AG04450 (cell line): ENCODE measurements at regions not wholly inside any gene's neighbourhood (a gene's known extent, or its start where the extent isn't known, plus 50 kb on each side); places are given as distances from the start of the nearest gene placed in this dataset.

Experiments
- CTCF ChIA-PET: fragments of 300-600, 350-600 bp; formaldehyde crosslinking; extraction: SDS; loops from one replicate; lab custom pipeline; 2022; ENCODE audit warnings: antibody characterized with exemption, inconsistent platforms; lab: Charles Lee
- POLR2A ChIA-PET: fragments of 350-600 bp; formaldehyde crosslinking; extraction: SDS; loops from one replicate; lab custom pipeline; 2021; ENCODE audit warnings: antibody characterized with exemption, inconsistent platforms; lab: Yijun Ruan, JAX
- DNase-seq: peaks from one replicate; pipeline ENCODE4 v3.0.0-alpha.2; 2011; ENCODE audit warnings: low read depth, low spot score
- H3K27ac ChIP-seq: one replicate; pipeline ENCODE4 v1.5.1; 2012; ENCODE audit warnings: low read depth, low read length, control low read depth
- H3K27me3 ChIP-seq: one replicate; pipeline ENCODE4 v1.6.0; 2012; ENCODE audit warnings: low read length; ENCODE audit not compliant: control insufficient read depth, insufficient read depth
- H3K4me3 ChIP-seq: 2 replicates; pipeline ENCODE4 v1.5.1; 2011; ENCODE audit warnings: mild to moderate bottlenecking, low read depth, low read length, control low read depth
- H3K9me3 ChIP-seq: 2 replicates; pipeline ENCODE4 v1.5.1; 2012; ENCODE audit warnings: low read length; ENCODE audit not compliant: control insufficient read depth, insufficient read depth
- CTCF ChIP-seq: IDR thresholded peaks from 2 replicates; pipeline ENCODE4 v1.5.1; 2011; ENCODE audit warnings: low read depth, low read length, control low read depth, inconsistent platforms

- Histone ChIP-seq H3K27ac (no peak overlapping the region), H3K27me3 (no peaks in the 10 kb centered on the region), H3K9me3 (no peaks in the 10 kb centered on the region), H3K4me3 (peak overlapping the region; percentile 17; the same call in 1 of the 2 replicates)
- TF ChIP-seq CTCF = no peak
- POLR2A ChIA-PET = interaction anchor here (0.6 to 1.0 kb wide), 3 partner anchors 145 to 267 kb away, joined by 3 to 4 read pairs (median 3); partner anchors contain the start of gene KLF6
- CTCF ChIA-PET = interaction anchor here (0.7 kb wide), 1 partner anchor 317 kb away, joined by 5 read pairs; no protein-coding TSS in a partner anchor
- no peak for DNase-seq
Measured at GRCh38 chr10:4051641-4052151, 266.7 kb upstream of the KLF6 start.

GRCh38 chr10:4051011-4051640, 266.1 kb upstream of the KLF6 start:
- no peaks in the 10 kb centered on the region for H3K27me3 ChIP-seq
- ChIA-PET POLR2A (interaction anchor here (0.9 to 1.0 kb wide), 2 partner anchors 144 to 266 kb away, joined by 3 read pairs; partner anchors contain the start of gene KLF6), CTCF (interaction anchor here (0.7 kb wide), 1 partner anchor 316 kb away, joined by 5 read pairs; no protein-coding TSS in a partner anchor)
- TF ChIP-seq CTCF = no peak
- H3K4me3 ChIP-seq = peak overlapping the region; percentile 17
- no peaks in the 10 kb centered on the region for H3K9me3 ChIP-seq
- H3K27ac ChIP-seq = no peak overlapping the region
- DNase-seq = no peak

- H3K4me3 ChIP-seq = no peak overlapping the region
- CTCF ChIA-PET = no interaction called here
- no peak for DNase-seq
- TF ChIP-seq CTCF = no peak
- H3K27ac ChIP-seq = no peak overlapping the region
- no peaks in the 10 kb centered on the region for H3K9me3 ChIP-seq
- no peaks in the 10 kb centered on the region for H3K27me3 ChIP-seq
- POLR2A ChIA-PET = no interaction called here
Measured at GRCh38 chr10:4050061-4050460, 265.1 kb upstream of the KLF6 start.

GRCh38 chr10:4049348-4049747, 264.3 kb upstream of the KLF6 start:
- no peak for TF ChIP-seq CTCF

GRCh38 chr10:4048236-4048864, 263.3 kb upstream of the KLF6 start:
- ChIA-PET CTCF (no interaction called here), POLR2A (no interaction called here)

More at GRCh38 chr10:4049348-4049747, 264.3 kb upstream of the KLF6 start:
- Histone ChIP-seq H3K27me3 (no peaks in the 10 kb centered on the region), H3K4me3 (no peak overlapping the region), H3K27ac (no peak overlapping the region), H3K9me3 (no peaks in the 10 kb centered on the region)
- CTCF ChIA-PET = interaction anchor here (1.0 kb wide), 1 partner anchor 13 kb away, joined by 3 read pairs; no protein-coding TSS in a partner anchor
- POLR2A ChIA-PET = no interaction called here
- DNase-seq = no peak

More at GRCh38 chr10:4048236-4048864, 263.3 kb upstream of the KLF6 start:
- no peak overlapping the region for H3K4me3 ChIP-seq
- no peak for DNase-seq
- no peaks in the 10 kb centered on the region for H3K9me3 ChIP-seq
- H3K27ac ChIP-seq = no peak overlapping the region
- H3K27me3 ChIP-seq = no peaks in the 10 kb centered on the region
- no peak for TF ChIP-seq CTCF
